Esophagus squamous epithelium (tissue), 4 donors: ENCODE measurements at regions not wholly inside any gene's neighbourhood (a gene's known extent, or its start where the extent isn't known, plus 50 kb on each side); places are given as distances from the start of the nearest gene placed in this dataset.

Experiments
- CTCF ChIP-seq, 6 experiments: fragments of 450-650 bp in 4 of 6; fragments of 200-600 bp in 2 of 6; sonication (generic) in 2 of 6; IDR thresholded peaks; one replicate each; pipeline ENCODE4 v1.5.1; 2016 to 2019; ENCODE audit warnings: antibody characterized with exemption in 6 of 6, mild to moderate bottlenecking in 4 of 6, moderate library complexity in 4 of 6
- POLR2A ChIP-seq, 4 donors: fragments of 450-650 bp; IDR thresholded peaks; one replicate each; pipeline ENCODE4 v1.6.1; 2017; ENCODE audit warnings: antibody characterized with exemption in 4 of 4, mild to moderate bottlenecking in 4 of 4, moderate library complexity in 3 of 4

GRCh38 chr21:20730441-20730840 is 267.8 kb upstream of the NCAM2 start:
- TF ChIP-seq CTCF (IDR thresholded peaks at IDR 0.05) (no peak), POLR2A (IDR thresholded peaks at IDR 0.05) (no peak)
